ENCODE measurements at regions not wholly inside any gene's neighbourhood (a gene's known extent, or its start where the extent isn't known, plus 50 kb on each side); places are given as distances from the start of the nearest gene placed in this dataset.

DNA sequence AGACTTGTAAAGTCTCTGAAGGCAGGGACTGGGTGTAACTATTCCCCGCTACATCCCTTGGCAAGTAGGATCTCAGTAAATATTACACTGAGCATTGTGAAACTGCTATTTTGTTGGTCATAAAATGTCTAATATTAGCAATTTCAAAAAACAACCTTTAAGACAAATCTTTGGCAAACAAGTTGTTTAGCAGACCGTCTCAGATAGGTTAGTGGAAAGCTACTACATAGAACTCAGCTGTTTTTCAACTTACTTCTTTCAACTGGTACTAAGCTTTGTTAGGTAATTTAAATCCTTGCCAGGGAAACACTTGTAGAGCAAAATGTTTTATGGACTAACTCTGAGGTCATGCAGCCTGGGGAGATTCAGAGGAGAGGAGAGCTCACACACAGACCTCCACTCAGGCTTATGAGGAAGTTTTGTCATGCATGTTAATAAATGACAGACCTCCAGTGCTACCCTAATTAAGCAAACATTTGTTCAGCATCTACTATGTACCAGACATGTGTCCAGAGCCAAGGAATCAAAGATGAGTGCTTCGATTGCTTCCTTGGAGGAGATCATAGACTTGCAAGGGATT is 61.6 kb upstream of the STAC start:
- in situ Hi-C loops (cut with MboI; ENCODE audit: low sequenced_read_pairs, unreplicated experiment), result no loop called here
- no peak for TF ChIP-seq CTCF (IDR thresholded peaks at IDR 0.05; ENCODE audit: borderline replicate concordance, control extremely low read depth, extremely low read depth, insufficient read depth, missing control alignments)
- no peak for DNase-seq (ENCODE audit: low spot score)

- no peak for DNase-seq (ENCODE audit: low spot score)
- TF ChIP-seq CTCF (IDR thresholded peaks at IDR 0.05; ENCODE audit: borderline replicate concordance, control extremely low read depth, extremely low read depth, insufficient read depth, missing control alignments), result no peak
- in situ Hi-C loops (cut with MboI; ENCODE audit: low sequenced_read_pairs, unreplicated experiment), result no loop called here
These were observed 60.6 kb upstream of the STAC start for GRCh38 chr3:36319680-36320079.
